ENCODE measurements at regions not wholly inside any gene's neighbourhood (a gene's known extent, or its start where the extent isn't known, plus 50 kb on each side); places are given as distances from the start of the nearest gene placed in this dataset.

DNA sequence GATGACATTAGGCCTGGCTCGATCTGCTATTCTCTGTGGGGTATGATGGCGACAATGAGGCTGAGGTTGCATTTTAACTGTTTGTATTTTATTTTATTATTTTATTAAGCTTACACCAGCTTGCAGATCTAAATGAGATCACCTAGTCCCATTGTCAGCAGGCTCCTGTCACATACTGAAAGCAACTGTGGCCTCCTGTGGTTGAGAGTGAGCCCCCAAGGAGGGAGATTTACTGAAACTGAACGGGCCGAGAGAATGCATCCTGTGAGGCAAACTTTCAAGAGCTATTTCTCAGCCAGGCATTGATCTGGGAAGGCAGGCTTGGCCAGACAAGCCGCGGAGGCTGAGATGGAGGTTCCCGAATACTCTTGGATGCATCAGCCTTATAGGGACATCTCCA is 210.4 kb upstream of the ARRDC4 start:
- Histone ChIP-seq H3K4me3 (no peak overlapping the region), H3K4me1 (no peaks in the 10 kb centered on the region), H3K36me3 (replicated peaks) (no peaks in the 10 kb centered on the region), H3K9me3 (no peaks in the 10 kb centered on the region), H3K27me3 (ENCODE audit: low read depth) (peaks cover 4% of the 10 kb centered on the region; the same call in 1 of the 2 replicates)
- in situ Hi-C loops (cut with MboI; ENCODE audit: low sequenced_read_pairs), result no loop called here
- no peak for DNase-seq (ENCODE audit: low spot score in 2 of 2)

DNA sequence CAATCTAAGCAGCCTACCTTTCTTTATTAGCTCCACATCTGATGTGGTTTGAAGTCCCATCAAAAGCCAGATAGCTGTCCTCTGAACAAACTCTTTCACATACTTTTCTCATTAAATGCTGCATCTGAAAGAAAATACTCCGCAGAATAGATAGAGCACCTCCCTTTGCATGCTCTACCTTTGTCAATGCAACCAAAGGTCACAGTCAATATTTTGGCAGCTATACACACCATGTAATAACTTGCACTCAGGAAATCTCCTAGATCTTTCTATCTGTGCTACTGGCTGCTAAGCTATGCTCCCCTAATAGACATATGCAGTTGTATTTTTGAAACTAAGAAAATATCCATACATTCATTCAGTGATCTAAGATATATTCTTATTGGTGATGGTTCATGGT is 204.8 kb upstream of the ARRDC4 start:
- Histone ChIP-seq H3K4me1 (no peaks in the 10 kb centered on the region; the same call in 1 of the 2 replicates), H3K9me3 (no peaks in the 10 kb centered on the region), H3K27me3 (ENCODE audit: low read depth) (peaks cover 4% of the 10 kb centered on the region; the same call in 1 of the 2 replicates), H3K4me3 (no peak overlapping the region), H3K36me3 (replicated peaks) (no peaks in the 10 kb centered on the region)
- no peak for DNase-seq (ENCODE audit: low spot score in 2 of 2)
- in situ Hi-C loops (cut with MboI; ENCODE audit: low sequenced_read_pairs), result no loop called here

DNA sequence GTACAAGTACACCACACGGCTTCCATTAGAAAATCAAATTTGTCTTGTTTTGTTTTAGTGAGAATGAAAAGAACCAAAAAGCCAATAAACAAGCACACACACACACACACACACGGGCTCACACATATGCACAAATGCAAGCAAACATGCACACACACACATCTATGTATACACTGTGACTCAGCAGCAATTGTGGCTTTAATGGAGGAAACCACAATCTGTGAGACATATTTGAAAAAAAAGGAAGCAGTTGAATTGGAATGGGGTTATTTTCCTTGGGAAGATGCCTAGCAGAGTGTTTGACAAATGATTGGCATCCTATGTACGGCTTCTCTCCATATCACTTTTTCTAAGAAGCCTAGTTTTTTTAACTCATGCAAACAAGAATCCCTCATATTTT is 201.1 kb upstream of the ARRDC4 start:
- Histone ChIP-seq H3K27me3 (ENCODE audit: low read depth) (no peaks in the 10 kb centered on the region), H3K4me3 (no peak overlapping the region), H3K9me3 (no peaks in the 10 kb centered on the region), H3K36me3 (replicated peaks) (no peaks in the 10 kb centered on the region), H3K4me1 (no peaks in the 10 kb centered on the region; the same call in 1 of the 2 replicates)
- DNase-seq (ENCODE audit: low spot score in 2 of 2), result no peak
- in situ Hi-C loops (cut with MboI; ENCODE audit: low sequenced_read_pairs), result no loop called here

DNA sequence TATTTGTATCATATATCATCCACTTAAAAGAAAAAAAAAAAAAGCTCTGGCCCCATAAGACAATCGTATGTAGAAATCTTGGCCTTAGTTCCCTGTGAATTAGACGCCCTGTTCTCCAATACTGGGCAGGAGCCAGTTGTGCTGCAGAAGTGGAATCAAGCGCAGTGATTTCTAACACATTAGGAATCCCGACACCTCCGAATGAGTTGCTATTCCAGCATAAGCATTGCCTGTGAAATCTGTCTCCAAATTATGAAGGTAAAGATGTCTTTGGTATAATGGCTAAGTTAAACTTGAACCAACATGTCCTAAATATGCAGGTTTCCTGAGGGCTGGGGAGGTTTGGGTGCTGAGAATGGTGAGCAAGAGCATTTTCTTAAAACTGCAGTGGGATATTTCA is 199.4 kb upstream of the ARRDC4 start:
- H3K4me3 ChIP-seq, result no peak overlapping the region
- no peaks in the 10 kb centered on the region; the same call in 1 of the 2 replicates for H3K4me1 ChIP-seq
- in situ Hi-C loops (cut with MboI; ENCODE audit: low sequenced_read_pairs), result no loop called here
- no peaks in the 10 kb centered on the region for H3K36me3 ChIP-seq (replicated peaks)
- DNase-seq (ENCODE audit: low spot score in 2 of 2), result no peak
- no peaks in the 10 kb centered on the region for H3K27me3 ChIP-seq (ENCODE audit: low read depth)
- H3K9me3 ChIP-seq, result no peaks in the 10 kb centered on the region

DNA sequence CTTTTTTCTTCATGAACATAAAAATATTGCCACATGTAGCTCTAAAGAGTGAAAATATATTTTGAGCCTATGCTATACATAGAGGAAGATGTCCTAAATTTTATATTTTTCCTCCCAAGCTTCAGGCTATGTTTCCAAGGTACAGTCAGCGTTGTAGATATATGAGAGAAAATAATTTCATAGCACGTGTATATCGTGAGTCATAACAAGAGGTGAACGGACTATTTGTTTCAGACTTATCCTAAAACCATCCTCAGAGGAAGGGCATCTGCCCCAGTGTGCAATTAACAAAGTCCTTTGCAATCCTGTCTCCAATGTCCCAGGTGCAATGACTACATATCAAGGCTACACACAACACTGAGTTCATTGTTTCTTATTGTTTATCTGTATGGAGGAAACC is 177.3 kb upstream of the ARRDC4 start:
- H3K27me3 ChIP-seq (ENCODE audit: low read depth), result no peaks in the 10 kb centered on the region
- in situ Hi-C loops (cut with MboI; ENCODE audit: low sequenced_read_pairs), result no loop called here
- H3K4me1 ChIP-seq, result no peaks in the 10 kb centered on the region
- H3K4me3 ChIP-seq, result no peak overlapping the region
- no peaks in the 10 kb centered on the region for H3K9me3 ChIP-seq
- no peak for DNase-seq (ENCODE audit: low spot score in 2 of 2)
- H3K36me3 ChIP-seq (replicated peaks), result no peaks in the 10 kb centered on the region

DNA sequence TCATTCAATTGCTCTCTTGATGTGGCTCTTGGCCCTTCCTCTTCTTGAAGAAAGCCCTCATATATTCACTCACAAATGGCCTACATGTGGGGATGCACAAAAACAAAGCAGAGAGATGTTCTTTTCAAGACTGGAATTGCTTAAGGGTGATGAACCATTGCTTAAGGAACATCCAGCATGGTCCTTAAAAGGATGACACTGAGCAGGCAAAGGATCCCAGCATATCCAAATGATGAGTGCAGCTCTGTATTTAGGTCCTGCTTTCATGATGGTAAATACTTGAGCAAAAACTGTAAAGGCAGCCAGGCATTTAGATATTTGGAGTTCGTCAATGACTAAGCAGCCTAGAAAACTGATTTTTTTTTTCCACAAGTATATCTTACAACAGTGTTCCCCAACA is 173.8 kb upstream of the ARRDC4 start:
- DNase-seq (ENCODE audit: low spot score in 2 of 2), result no peak
- no peaks in the 10 kb centered on the region for H3K36me3 ChIP-seq (replicated peaks)
- H3K9me3 ChIP-seq, result no peaks in the 10 kb centered on the region
- in situ Hi-C loops (cut with MboI; ENCODE audit: low sequenced_read_pairs), result no loop called here
- H3K4me3 ChIP-seq, result no peak overlapping the region
- no peaks in the 10 kb centered on the region for H3K4me1 ChIP-seq
- H3K27me3 ChIP-seq (ENCODE audit: low read depth), result no peaks in the 10 kb centered on the region

- DNase-seq (ENCODE audit: low spot score in 2 of 2), result no peak
- Histone ChIP-seq H3K4me1 (no peaks in the 10 kb centered on the region), H3K4me3 (no peak overlapping the region), H3K36me3 (replicated peaks) (no peaks in the 10 kb centered on the region), H3K27me3 (ENCODE audit: low read depth) (no peaks in the 10 kb centered on the region), H3K9me3 (no peaks in the 10 kb centered on the region)
- in situ Hi-C loops (cut with MboI; ENCODE audit: low sequenced_read_pairs), result no loop called here
Measured at GRCh38 chr15:97790180-97790579, 170.3 kb upstream of the ARRDC4 start.

GRCh38 chr15:97791824-97792792 is 168.4 kb upstream of the ARRDC4 start:
- Histone ChIP-seq H3K36me3 (replicated peaks) (no peaks in the 10 kb centered on the region), H3K9me3 (no peaks in the 10 kb centered on the region), H3K4me3 (no peak overlapping the region), H3K27me3 (ENCODE audit: low read depth) (no peaks in the 10 kb centered on the region), H3K4me1 (no peaks in the 10 kb centered on the region)
- in situ Hi-C loops (cut with MboI; ENCODE audit: low sequenced_read_pairs), result no loop called here
- DNase-seq (ENCODE audit: low spot score in 2 of 2), result no peak

GRCh38 chr15:97804950-97805349 is 155.6 kb upstream of the ARRDC4 start:
- H3K27me3 ChIP-seq (ENCODE audit: low read depth), result no peaks in the 10 kb centered on the region
- no peaks in the 10 kb centered on the region for H3K9me3 ChIP-seq
- no peak overlapping the region for H3K4me3 ChIP-seq
- in situ Hi-C loops (cut with MboI; ENCODE audit: low sequenced_read_pairs), result no loop called here
- DNase-seq (ENCODE audit: low spot score in 2 of 2), result no peak
- H3K4me1 ChIP-seq, result no peaks in the 10 kb centered on the region
- no peaks in the 10 kb centered on the region for H3K36me3 ChIP-seq (replicated peaks)

- in situ Hi-C loops (cut with MboI; ENCODE audit: low sequenced_read_pairs), result no loop called here
- Histone ChIP-seq H3K4me3 (no peak overlapping the region), H3K9me3 (no peaks in the 10 kb centered on the region), H3K27me3 (ENCODE audit: low read depth) (no peaks in the 10 kb centered on the region), H3K4me1 (no peaks in the 10 kb centered on the region), H3K36me3 (replicated peaks) (no peaks in the 10 kb centered on the region)
- no peak for DNase-seq (ENCODE audit: low spot score in 2 of 2)
Measured at GRCh38 chr15:97806766-97807165, 153.7 kb upstream of the ARRDC4 start.

DNA sequence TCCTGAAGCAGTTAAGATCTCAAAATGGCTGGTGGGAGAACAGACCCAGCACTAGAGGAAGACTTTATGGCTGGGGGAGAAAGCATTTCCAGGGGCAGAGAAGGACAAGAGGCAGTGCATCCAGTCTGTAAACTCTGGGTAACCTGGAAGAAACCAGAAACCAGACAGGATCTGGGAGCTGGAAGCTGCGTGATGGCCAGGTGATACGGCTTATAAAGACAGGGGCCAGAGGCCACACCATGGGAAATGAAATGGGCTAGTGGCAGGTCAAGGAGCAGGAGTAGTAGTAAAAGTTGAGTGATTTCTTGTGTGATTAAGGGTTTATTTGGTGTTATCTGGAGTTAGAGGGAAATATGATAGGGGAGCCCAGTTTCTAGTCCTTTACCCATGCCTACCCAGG is 144.7 kb upstream of the ARRDC4 start:
- H3K4me3 ChIP-seq, result no peak overlapping the region
- no peak for DNase-seq (ENCODE audit: low spot score in 2 of 2)
- H3K36me3 ChIP-seq (replicated peaks), result no peaks in the 10 kb centered on the region
- H3K27me3 ChIP-seq (ENCODE audit: low read depth), result no peaks in the 10 kb centered on the region
- no peaks in the 10 kb centered on the region for H3K9me3 ChIP-seq
- H3K4me1 ChIP-seq, result no peaks in the 10 kb centered on the region
- in situ Hi-C loops (cut with MboI; ENCODE audit: low sequenced_read_pairs), result no loop called here

- DNase-seq (ENCODE audit: low spot score in 2 of 2), result no peak
- no peaks in the 10 kb centered on the region for H3K36me3 ChIP-seq (replicated peaks)
- H3K4me1 ChIP-seq, result no peaks in the 10 kb centered on the region
- H3K27me3 ChIP-seq (ENCODE audit: low read depth), result no peaks in the 10 kb centered on the region
- no peak overlapping the region for H3K4me3 ChIP-seq
- in situ Hi-C loops (cut with MboI; ENCODE audit: low sequenced_read_pairs), result no loop called here
- no peaks in the 10 kb centered on the region for H3K9me3 ChIP-seq
Measured at GRCh38 chr15:97817276-97817890, 143.1 kb upstream of the ARRDC4 start.

GRCh38 chr15:97836003-97836402 is 124.5 kb upstream of the ARRDC4 start:
- in situ Hi-C loops (cut with MboI; ENCODE audit: low sequenced_read_pairs), result no loop called here
- H3K27me3 ChIP-seq (ENCODE audit: low read depth), result no peaks in the 10 kb centered on the region
- no peaks in the 10 kb centered on the region for H3K4me1 ChIP-seq
- H3K36me3 ChIP-seq (replicated peaks), result no peaks in the 10 kb centered on the region
- no peak for DNase-seq (ENCODE audit: low spot score in 2 of 2)
- no peaks in the 10 kb centered on the region for H3K9me3 ChIP-seq
- H3K4me3 ChIP-seq, result no peak overlapping the region

DNA sequence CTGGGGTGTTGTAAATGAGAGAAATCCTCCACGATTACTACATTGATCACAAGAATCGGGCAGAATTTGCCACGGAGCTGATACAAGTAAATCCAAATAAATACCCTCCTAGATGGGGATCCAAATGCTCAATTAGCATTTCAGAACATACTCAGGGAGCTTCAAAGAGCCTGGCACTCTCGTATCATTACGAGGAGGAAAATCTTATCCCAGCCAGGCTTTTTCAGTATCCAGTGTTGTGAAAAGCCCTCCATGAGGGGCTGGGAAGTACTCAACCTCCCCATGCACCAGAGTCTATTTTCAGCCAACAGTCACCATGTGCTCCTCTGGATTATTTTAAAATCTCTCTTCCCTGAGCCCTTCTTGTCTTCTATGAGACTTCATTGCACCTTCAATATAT is 122.6 kb upstream of the ARRDC4 start:
- no peak for DNase-seq (ENCODE audit: low spot score in 2 of 2)
- Histone ChIP-seq H3K36me3 (replicated peaks) (no peaks in the 10 kb centered on the region), H3K9me3 (no peaks in the 10 kb centered on the region), H3K4me3 (no peak overlapping the region), H3K4me1 (no peaks in the 10 kb centered on the region), H3K27me3 (ENCODE audit: low read depth) (no peaks in the 10 kb centered on the region)
- in situ Hi-C loops (cut with MboI; ENCODE audit: low sequenced_read_pairs), result no loop called here

Data from HAP-1 (cell line).